ENCODE measurements at regions not wholly inside any gene's neighbourhood (a gene's known extent, or its start where the extent isn't known, plus 50 kb on each side); places are given as distances from the start of the nearest gene placed in this dataset.

DNA sequence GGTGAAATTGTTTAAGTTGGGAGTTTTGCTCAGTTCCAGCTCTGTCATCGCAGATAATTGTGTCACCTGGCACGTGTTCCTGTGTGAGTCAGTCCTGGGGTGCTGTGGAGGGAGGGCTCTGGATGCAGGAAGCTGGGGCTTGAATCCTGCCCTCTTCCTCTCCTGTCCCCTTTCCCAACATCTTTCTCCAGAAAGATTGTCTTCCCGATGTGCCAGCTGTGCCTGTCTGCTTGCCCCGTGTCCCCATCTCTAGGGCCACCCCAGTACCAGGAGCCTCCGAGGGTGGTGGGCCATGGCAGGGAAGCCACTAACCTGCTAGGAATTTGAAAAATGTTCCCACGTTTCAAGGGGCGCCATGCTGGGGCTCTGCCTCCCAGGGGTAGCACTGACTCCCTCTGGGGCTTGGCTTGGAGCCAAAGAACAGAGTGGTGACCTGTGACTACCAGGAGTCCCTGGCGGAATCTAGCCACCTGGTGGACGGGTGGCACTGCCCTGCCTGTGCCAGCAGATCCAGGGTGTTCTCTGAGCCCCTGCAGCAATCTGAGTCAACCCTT is 198.1 kb downstream of the ENGASE start:
- in situ Hi-C loops (cut with MboI; ENCODE audit: low pct_unique_long_range_greater_than_20kb in 2 of 9, low sequenced_read_pairs in 9 of 9, unreplicated experiment in 9 of 9), result no loop called here
- H3K4me3 ChIP-seq, result no peak overlapping the region
- whole genome bisulfite sequencing, 10 experiments, result 32 to 100% (median 58%) methylated on average over 1 to 6 of the region's 9 CpGs; no CpG with 5 or more reads in 5 of the 10 experiments
- no peak overlapping the region for H3K27ac ChIP-seq
- peak in 3 of 8 experiments; percentile 54 to 79 (median 79) for ATAC-seq (replicated peaks in 6 of 8)
- no peaks in the 10 kb centered on the region for H3K4me1 ChIP-seq (replicated peaks in 1 of 2)

DNA sequence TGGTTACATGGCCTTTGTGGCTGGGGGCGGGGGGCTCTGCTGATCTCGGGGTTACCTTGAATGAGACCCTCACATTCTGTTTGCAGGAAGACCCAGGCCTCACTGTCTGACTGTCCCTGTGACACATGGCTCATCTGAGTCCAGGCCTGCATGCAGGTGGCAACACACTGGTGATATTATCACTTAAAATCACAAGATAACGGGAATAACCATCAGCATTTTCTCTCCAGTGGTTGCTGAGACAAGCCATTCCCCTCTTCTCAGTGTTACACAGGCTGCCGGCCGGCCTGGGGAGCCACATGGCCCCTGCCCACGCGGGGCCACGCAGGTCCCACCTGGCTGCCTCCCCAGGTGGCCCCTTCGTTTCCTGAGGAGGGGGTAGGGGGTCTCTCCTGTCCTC is 197.6 kb downstream of the ENGASE start:
- ATAC-seq (replicated peaks in 6 of 8), result peak in 3 of 8 experiments; percentile 19 to 38 (median 28)
- 40 to 100% (median 67%) methylated on average over 1 of the region's 9 CpGs; no CpG with 5 or more reads in 7 of the 10 experiments for whole genome bisulfite sequencing, 10 experiments

DNA sequence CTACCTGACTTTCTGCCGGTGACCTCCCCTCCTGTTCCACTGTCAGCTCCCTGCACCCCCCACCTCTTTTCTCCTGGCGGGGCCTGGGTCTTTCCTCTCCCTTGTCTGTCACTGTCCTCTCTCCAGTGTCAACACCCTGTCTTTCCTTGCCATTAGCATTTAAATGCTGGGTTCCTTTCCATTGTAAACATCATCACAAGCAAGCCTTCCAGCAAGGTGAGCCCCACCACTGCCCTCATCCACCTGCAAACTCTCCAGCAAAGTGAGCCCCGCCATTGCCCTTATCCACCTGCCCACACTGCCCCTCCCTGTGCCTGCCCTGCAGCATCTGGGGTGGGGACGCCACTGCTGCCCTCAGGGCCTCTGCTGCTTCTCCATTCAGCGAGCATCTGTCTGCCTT is 195.0 kb downstream of the ENGASE start:
- H3K27ac ChIP-seq, result no peak overlapping the region
- no peaks in the 10 kb centered on the region for H3K4me1 ChIP-seq (replicated peaks in 1 of 2)
- no peak for ATAC-seq (replicated peaks in 6 of 8)
- WGBS, 10 experiments, result 0 to 69% (median 36%) methylated on average over 1 to 3 of the region's 5 CpGs; no CpG with 5 or more reads in 3 of the 10 experiments
- no peak overlapping the region for H3K4me3 ChIP-seq
- in situ Hi-C loops (cut with MboI; ENCODE audit: low pct_unique_long_range_greater_than_20kb in 2 of 9, low sequenced_read_pairs in 9 of 9, unreplicated experiment in 9 of 9), result no loop called here

More for the DNA sequence above, 197.6 kb downstream of the ENGASE start:
- no peak overlapping the region for H3K4me3 ChIP-seq
- in situ Hi-C loops (cut with MboI; ENCODE audit: low pct_unique_long_range_greater_than_20kb in 2 of 9, low sequenced_read_pairs in 9 of 9, unreplicated experiment in 9 of 9), result no loop called here
- no peak overlapping the region for H3K27ac ChIP-seq
- no peaks in the 10 kb centered on the region for H3K4me1 ChIP-seq (replicated peaks in 1 of 2)

DNA sequence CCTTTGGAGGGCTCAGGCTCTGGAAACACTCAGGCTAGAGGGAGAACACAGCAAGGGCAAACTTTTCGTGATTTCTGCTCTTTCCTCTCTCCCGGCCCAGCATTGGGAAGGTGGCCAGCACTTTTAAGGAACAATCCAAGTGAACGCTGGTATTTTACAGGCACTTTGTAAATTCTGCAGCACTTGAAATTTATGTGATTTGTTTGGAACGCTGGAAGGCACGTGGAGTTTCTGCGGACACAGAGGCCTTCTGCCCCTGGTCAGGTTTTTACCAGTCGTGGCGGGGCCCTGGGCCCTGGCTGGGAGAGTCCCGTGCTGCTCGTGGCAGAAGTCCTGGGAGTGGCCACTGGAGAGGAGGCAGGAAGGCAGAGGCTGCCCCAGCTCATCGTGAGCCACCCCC is 188.6 kb downstream of the ENGASE start:
- peak in 1 of 8 experiments; percentile 32 for ATAC-seq (replicated peaks in 6 of 8)
- no peaks in the 10 kb centered on the region for H3K4me1 ChIP-seq (replicated peaks in 1 of 2)
- no peak overlapping the region for H3K27ac ChIP-seq
- no peak overlapping the region for H3K4me3 ChIP-seq
- in situ Hi-C loops (cut with MboI; ENCODE audit: low pct_unique_long_range_greater_than_20kb in 2 of 9, low sequenced_read_pairs in 9 of 9, unreplicated experiment in 9 of 9), result no loop called here
- WGBS, 10 experiments, result 7 to 93% (median 65%) methylated on average over 1 to 6 of the region's 11 CpGs; no CpG with 5 or more reads in 3 of the 10 experiments

DNA sequence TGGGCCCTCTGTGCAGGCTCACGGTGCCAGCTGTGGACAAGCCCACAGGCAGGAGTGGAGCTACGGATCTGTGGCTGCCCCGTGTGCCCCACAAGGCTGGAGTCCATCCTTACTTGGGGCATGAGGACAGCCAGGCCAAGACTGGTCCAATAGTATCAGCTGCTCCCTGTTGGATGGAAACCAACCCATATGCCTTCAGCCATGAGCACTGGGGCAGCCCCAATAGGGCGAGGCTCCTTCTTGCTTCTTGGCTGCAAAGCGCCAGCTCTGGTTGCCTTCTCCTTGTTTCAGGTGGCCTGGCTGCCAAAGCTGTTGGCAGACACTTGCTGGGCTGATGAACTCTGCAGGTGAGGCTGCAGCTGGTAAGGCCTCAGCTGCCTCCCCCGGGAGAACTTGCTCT is 188.0 kb downstream of the ENGASE start:
- Histone ChIP-seq H3K4me1 (replicated peaks in 1 of 2) (no peaks in the 10 kb centered on the region), H3K4me3 (no peak overlapping the region), H3K27ac (no peak overlapping the region)
- 35 to 100% methylated on average over 1 to 3 of the region's 6 CpGs; no CpG with 5 or more reads in 8 of the 10 experiments for WGBS, 10 experiments
- in situ Hi-C loops (cut with MboI; ENCODE audit: low pct_unique_long_range_greater_than_20kb in 2 of 9, low sequenced_read_pairs in 9 of 9, unreplicated experiment in 9 of 9), result no loop called here
- no peak for ATAC-seq (replicated peaks in 6 of 8)

DNA sequence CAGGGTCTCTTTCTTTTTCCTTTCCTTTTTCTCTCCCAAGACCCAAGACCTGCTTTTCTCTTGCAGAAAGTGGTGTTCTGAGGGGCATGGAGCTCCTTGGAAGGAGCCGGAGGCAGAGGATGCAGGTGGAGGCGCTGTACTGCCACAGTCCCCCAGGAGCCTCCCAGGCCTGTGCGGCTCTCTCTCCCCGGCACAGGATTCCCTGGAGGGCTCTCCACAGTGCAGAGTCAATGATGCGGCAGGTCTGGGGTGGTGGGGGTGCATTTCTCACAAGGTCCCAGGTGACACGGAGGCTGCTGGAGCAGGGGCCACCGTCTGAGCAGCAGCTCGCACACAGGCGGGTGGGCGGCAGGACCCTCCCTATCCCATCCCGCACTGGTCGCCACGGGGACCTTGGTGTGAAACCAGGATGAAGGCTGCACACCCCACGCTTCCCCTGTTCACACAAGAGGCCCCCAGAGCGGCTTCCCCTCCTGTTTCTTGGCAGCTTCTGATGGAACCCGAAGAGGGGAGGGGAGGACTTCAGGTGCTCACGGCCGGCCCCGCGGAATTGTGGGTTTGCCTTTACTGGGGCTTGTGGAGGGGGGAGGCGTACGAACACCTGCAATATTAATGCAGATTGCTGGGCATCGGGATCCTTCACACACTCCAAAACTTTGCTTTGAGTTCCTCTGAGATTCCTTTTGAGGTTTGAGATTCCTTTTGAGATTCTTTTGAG is 186.9 kb downstream of the ENGASE start:
- no peaks in the 10 kb centered on the region for H3K4me1 ChIP-seq (replicated peaks in 1 of 2)
- no peak overlapping the region for H3K27ac ChIP-seq
- H3K4me3 ChIP-seq, result no peak overlapping the region
- 0 to 100% (median 78%) methylated on average over 1 to 7 of the region's 23 CpGs; no CpG with 5 or more reads in 5 of the 10 experiments for WGBS, 10 experiments
- in situ Hi-C loops (cut with MboI; ENCODE audit: low pct_unique_long_range_greater_than_20kb in 2 of 9, low sequenced_read_pairs in 9 of 9, unreplicated experiment in 9 of 9), result no loop called here
- ATAC-seq (replicated peaks in 6 of 8), result peak in 5 of 8 experiments; percentile 17 to 60 (median 57)

DNA sequence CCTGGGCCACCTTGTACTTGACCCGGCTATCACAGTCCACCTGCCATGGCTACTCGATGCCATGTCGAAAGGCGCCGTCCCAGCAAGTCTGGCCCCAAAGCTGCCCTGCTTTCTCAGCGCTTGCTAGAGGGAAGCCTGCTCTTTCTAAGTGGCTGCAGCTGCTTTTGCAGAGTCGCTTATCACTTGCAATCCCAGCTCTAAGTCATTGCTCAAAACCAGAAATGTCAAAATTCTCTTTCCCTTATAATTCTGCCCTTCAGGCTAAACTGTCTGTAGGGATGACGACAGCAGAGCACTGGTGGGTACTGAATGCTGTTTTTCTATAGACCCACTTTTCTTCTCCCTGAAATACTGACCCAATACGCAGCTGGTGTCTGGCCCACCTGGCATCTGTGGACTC is 184.2 kb downstream of the ENGASE start:
- peaks cover 0 to 8% of the 10 kb centered on the region in 2 donors for H3K4me1 ChIP-seq (replicated peaks in 1 of 2)
- H3K27ac ChIP-seq, result no peak overlapping the region
- H3K4me3 ChIP-seq, result no peak overlapping the region
- WGBS, 10 experiments, result 10 to 83% (median 77%) methylated on average over 1 to 9 of the region's 9 CpGs; no CpG with 5 or more reads in 4 of the 10 experiments
- in situ Hi-C loops (cut with MboI; ENCODE audit: low pct_unique_long_range_greater_than_20kb in 2 of 9, low sequenced_read_pairs in 9 of 9, unreplicated experiment in 9 of 9), result no loop called here
- no peak for ATAC-seq (replicated peaks in 6 of 8)

DNA sequence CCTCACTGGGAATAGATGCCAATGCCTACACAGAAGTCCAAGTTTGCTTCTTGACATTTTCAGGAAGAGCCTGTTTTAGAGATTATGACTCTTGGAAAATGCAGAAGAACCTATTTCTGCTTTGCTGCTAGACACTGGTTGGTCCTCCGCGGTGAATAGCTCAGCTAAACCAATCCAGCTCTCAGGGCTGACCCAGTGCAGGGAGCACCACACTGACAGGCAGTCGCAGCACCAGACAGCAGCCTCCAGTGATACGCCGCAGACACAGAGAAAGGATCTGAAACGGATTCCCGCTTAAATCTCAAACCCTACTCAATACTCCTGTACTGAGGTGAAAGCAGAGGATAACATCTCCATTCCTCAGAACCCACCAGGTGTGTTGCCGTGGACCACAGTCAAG is 183.4 kb downstream of the ENGASE start:
- no peak overlapping the region for H3K4me3 ChIP-seq
- WGBS, 10 experiments, result 0 to 83% (median 40%) methylated on average over 1 to 4 of the region's 8 CpGs; no CpG with 5 or more reads in 5 of the 10 experiments
- no peak for ATAC-seq (replicated peaks in 6 of 8)
- in situ Hi-C loops (cut with MboI; ENCODE audit: low pct_unique_long_range_greater_than_20kb in 2 of 9, low sequenced_read_pairs in 9 of 9, unreplicated experiment in 9 of 9), result no loop called here
- H3K4me1 ChIP-seq (replicated peaks in 1 of 2), result peaks cover 0 to 8% of the 10 kb centered on the region in 2 donors
- H3K27ac ChIP-seq, result no peak overlapping the region

DNA sequence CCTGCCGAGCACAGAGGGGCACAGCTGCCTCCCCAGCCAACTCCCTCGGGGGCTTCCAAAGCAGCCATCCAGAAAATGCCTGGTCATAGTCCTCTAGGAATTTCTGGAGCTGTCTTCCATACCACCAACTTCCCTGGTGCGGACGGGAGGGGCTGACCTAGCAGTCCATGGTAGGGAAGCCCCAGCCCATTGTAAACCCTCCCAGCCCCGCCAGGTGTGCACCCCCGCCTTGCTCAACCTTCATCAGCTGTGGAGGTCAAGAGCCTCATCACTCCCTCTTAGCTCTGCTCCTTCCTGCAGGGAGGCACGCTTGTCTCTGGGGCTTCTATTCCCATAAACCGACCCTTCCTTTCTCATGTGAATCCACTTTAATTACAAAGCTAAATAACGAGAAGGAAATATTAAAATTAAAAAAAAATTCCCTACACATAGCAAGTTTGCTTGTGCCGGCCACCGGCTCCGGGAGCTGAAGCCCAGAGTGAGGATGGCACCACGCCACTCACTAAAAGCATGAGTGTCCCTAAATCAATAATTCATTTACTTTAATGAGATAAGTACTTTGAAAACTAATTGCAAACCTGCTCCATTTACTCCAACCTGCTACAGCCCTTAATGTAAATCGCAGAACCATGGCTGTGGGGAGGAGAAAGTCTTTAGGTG is 181.4 kb downstream of the ENGASE start:
- WGBS, 10 experiments, result 15 to 91% (median 72%) methylated on average over 1 to 8 of the region's 14 CpGs; no CpG with 5 or more reads in 1 of the 10 experiments
- peaks cover 0 to 8% of the 10 kb centered on the region in 2 donors for H3K4me1 ChIP-seq (replicated peaks in 1 of 2)
- in situ Hi-C loops (cut with MboI; ENCODE audit: low pct_unique_long_range_greater_than_20kb in 2 of 9, low sequenced_read_pairs in 9 of 9, unreplicated experiment in 9 of 9), result no loop called here
- H3K4me3 ChIP-seq, result no peak overlapping the region
- no peak for ATAC-seq (replicated peaks in 6 of 8)
- no peak overlapping the region for H3K27ac ChIP-seq

DNA sequence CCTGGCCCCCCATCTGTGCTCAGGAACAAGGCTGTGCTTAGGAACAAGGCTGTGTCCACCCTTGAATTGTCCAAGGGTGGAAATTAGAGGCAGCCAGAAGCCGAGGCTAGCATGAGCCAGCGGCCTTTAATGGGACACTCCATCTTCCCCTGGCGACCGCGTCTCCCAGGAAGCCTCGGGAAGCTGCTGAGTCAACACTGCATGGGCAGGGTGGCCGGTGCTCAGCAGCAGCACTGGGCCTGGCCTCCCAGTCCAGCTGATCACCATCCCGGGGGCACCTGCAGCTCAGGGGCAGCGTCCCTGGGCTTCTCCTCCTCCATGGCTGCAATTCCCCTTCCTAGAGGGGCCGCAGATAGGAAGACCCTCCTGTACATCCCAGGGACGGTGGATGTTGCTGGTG is 180.8 kb downstream of the ENGASE start:
- WGBS, 10 experiments, result 0 to 75% (median 50%) methylated on average over 1 to 5 of the region's 11 CpGs; no CpG with 5 or more reads in 6 of the 10 experiments

DNA sequence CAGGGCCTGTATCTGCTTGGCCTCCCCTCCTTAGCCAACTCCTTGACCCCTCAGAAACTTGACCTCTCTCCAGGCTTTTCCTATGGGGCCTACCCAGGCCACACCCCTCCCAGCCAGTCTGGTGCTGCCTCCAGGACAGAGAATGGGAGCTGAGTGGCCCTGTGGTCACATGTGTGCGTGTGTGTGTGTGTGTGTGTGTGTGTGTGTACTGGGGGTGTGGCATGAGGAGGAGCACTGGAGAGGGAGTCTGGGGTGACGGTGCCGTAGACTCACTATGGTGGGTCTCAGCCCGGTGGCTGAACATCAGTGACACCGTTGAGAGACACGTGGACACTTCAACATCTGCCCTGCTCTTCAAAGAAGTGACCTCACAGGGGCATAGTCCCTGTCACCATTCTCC is 180.4 kb downstream of the ENGASE start:
- no peak overlapping the region for H3K27ac ChIP-seq
- ATAC-seq (replicated peaks in 6 of 8), result peak in 1 of 8 experiments; percentile 21
- WGBS, 10 experiments, result 82% methylated on average over 3 of the region's 6 CpGs; no CpG with 5 or more reads in 9 of the 10 experiments
- in situ Hi-C loops (cut with MboI; ENCODE audit: low pct_unique_long_range_greater_than_20kb in 2 of 9, low sequenced_read_pairs in 9 of 9, unreplicated experiment in 9 of 9), result no loop called here
- no peak overlapping the region for H3K4me3 ChIP-seq
- H3K4me1 ChIP-seq (replicated peaks in 1 of 2), result peaks cover 0 to 12% of the 10 kb centered on the region in 2 donors

More for the DNA sequence above, 180.8 kb downstream of the ENGASE start:
- H3K4me3 ChIP-seq, result no peak overlapping the region
- in situ Hi-C loops (cut with MboI; ENCODE audit: low pct_unique_long_range_greater_than_20kb in 2 of 9, low sequenced_read_pairs in 9 of 9, unreplicated experiment in 9 of 9), result no loop called here
- no peak overlapping the region for H3K27ac ChIP-seq
- peaks cover 0 to 8% of the 10 kb centered on the region in 2 donors for H3K4me1 ChIP-seq (replicated peaks in 1 of 2)
- ATAC-seq (replicated peaks in 6 of 8), result peak in 5 of 8 experiments; percentile 93 to 98 (median 95)

DNA sequence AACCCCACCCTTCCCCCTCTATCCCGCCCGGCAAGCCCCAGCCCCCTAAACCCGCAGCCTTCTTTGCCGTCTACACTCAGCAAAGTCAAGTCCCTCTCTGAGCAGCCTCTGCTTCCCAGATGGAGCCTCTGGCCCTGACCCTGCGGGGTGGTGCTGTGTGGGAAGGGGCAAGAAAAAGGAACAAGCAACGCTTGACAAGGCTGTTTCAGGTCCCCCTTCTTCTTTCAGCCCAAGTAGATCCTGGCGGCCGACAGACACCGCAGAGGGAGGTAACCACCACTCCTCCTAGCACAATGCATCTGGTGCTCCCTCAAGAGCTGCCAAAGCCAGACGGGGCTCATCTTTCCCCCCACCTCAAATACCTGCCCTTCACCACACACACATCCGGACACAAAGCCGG is 178.3 kb downstream of the ENGASE start:
- peaks cover 0 to 18% of the 10 kb centered on the region in 2 donors for H3K4me1 ChIP-seq (replicated peaks in 1 of 2)
- no peak overlapping the region for H3K4me3 ChIP-seq
- 0 to 80% (median 53%) methylated on average over 1 to 9 of the region's 12 CpGs; no CpG with 5 or more reads in 3 of the 10 experiments for WGBS, 10 experiments
- no peak for ATAC-seq (replicated peaks in 6 of 8)
- H3K27ac ChIP-seq, result no peak overlapping the region
- in situ Hi-C loops (cut with MboI; ENCODE audit: low pct_unique_long_range_greater_than_20kb in 2 of 9, low sequenced_read_pairs in 9 of 9, unreplicated experiment in 9 of 9), result no loop called here

DNA sequence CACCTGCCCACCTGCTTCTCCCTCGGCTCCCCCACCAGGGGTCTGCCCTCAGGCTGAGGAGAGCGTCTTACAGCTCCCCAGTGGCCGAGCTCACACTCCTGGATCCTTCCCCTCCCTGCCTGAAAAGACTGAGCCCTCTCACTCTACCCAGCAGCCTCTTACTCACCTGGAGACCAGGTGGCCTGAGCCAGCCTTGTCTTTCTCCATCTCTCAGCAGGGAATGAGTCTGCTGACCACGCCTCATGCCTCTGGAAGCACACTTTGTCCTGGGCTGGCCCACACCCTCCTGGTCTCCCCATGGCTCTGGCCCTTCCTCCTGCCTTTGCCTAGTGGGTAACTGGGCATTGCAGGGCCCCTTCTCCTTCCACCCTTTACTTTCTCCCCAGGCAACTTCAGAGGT is 177.2 kb downstream of the ENGASE start:
- no peak for ATAC-seq (replicated peaks in 6 of 8)
- no peak overlapping the region for H3K4me3 ChIP-seq
- 0% methylated on average over 1 of the region's 4 CpGs; no CpG with 5 or more reads in 9 of the 10 experiments for WGBS, 10 experiments
- peaks cover 0 to 18% of the 10 kb centered on the region in 2 donors for H3K4me1 ChIP-seq (replicated peaks in 1 of 2)
- H3K27ac ChIP-seq, result no peak overlapping the region
- in situ Hi-C loops (cut with MboI; ENCODE audit: low pct_unique_long_range_greater_than_20kb in 2 of 9, low sequenced_read_pairs in 9 of 9, unreplicated experiment in 9 of 9), result no loop called here
